K562 (cell line): ENCODE measurements at regions not wholly inside any gene's neighbourhood (a gene's known extent, or its start where the extent isn't known, plus 50 kb on each side); places are given as distances from the start of the nearest gene placed in this dataset.

Source experiments
- ATAC-seq: fragments of 200-7000 bp; cut with Tn5 transposase; 3 replicates; pipeline ENCODE4 v1.9.1; 2020; ENCODE audit warnings: moderate library complexity
- BruUV-seq: library from RNA; stranded (reverse); fragments of 400-500 nt; replicated peaks from 2 replicates; lab custom pipeline; 2021; lab: Mats Ljungman, UMichigan
- CTCF ChIA-PET: fragments of 300-600 bp; formaldehyde crosslinking; extraction: SDS; loops from one replicate; lab custom pipeline; 2021; ENCODE audit warnings: low intra/inter-chr PET ratio; lab: Yijun Ruan, JAX
- POLR2A ChIA-PET: fragments of 300-600, 350-650 bp; sonication (Branson Sonifier 250); formaldehyde crosslinking; extraction: SDS; loops from one replicate; lab custom pipeline; 2021; ENCODE audit warnings: antibody characterized with exemption, inconsistent platforms; lab: Yijun Ruan, JAX
- DNase-seq, 4 experiments: peaks; one replicate each; pipeline versions ENCODE4 v3.0.0 to v3.0.0-alpha.2; 2011 to 2018; ENCODE audit warnings: low spot score in 3 of 4, mixed read lengths in 3 of 4; ENCODE audit errors: extremely low read depth in 1 of 4
- FAIRE-seq: peaks from 2 replicates; lab custom pipeline; 2011; peaks lifted over from hg19 to GRCh38; lab: Jason Lieb, UNC
- H2AFZ ChIP-seq: 2 replicates; pipeline ENCODE4 v1.6.0; 2011; ENCODE audit warnings: low read depth, low read length, control low read depth, inconsistent platforms
- H3K27ac ChIP-seq: fragments of 200-600 bp; 3 replicates; pipeline ENCODE4 v1.8.0; 2011; ENCODE audit warnings: low read depth, mild to moderate bottlenecking, control low read depth, inconsistent platforms, low read length, moderate library complexity, mixed read lengths; ENCODE audit errors: extremely low read depth
- H3K27me3 ChIP-seq, 2 experiments: fragments of 300-600 bp in 1 of 2; 2 replicates in 1 of 2; 3 replicates in 1 of 2; pipeline versions ENCODE4 v1.6.0 to v1.8.0; 2011; ENCODE audit warnings: inconsistent platforms in 2 of 2, low read length in 2 of 2, mild to moderate bottlenecking in 1 of 2, mixed read lengths in 1 of 2, moderate library complexity in 1 of 2; ENCODE audit not compliant: control insufficient read depth in 2 of 2, insufficient read depth in 2 of 2
- H3K36me3 ChIP-seq: fragments of 300-600 bp; 3 replicates; pipeline ENCODE4 v1.8.0; 2011; ENCODE audit warnings: mild to moderate bottlenecking, low read length, inconsistent platforms; ENCODE audit not compliant: control insufficient read depth, insufficient read depth
- H3K4me1 ChIP-seq, 2 experiments: fragments of 200-600 bp in 1 of 2; replicated peaks in 1 of 2; 2 replicates in 1 of 2; 3 replicates in 1 of 2; pipeline versions ENCODE4 v1.5.1 to v1.8.0; 2011; ENCODE audit warnings: inconsistent platforms in 2 of 2, low read length in 2 of 2, mild to moderate bottlenecking in 1 of 2, mixed read lengths in 1 of 2, moderate library complexity in 1 of 2; ENCODE audit not compliant: control insufficient read depth in 2 of 2, insufficient read depth in 2 of 2
- H3K4me2 ChIP-seq: 2 replicates; pipeline ENCODE4 v1.6.1; 2011; ENCODE audit warnings: low read length, control low read depth, inconsistent platforms, mixed read lengths; ENCODE audit not compliant: insufficient read depth
- H3K4me3 ChIP-seq: fragments of 200-600 bp; sonication (generic), shearing (Covaris generic); 2 replicates; pipeline ENCODE4 v1.5.1; 2016; ENCODE audit warnings: control low read depth, inconsistent platforms
- H3K79me2 ChIP-seq: fragments of 200-600 bp; 3 replicates; pipeline ENCODE4 v1.8.0; 2011; ENCODE audit warnings: low read length, inconsistent platforms; ENCODE audit not compliant: control insufficient read depth, insufficient read depth
- H3K9ac ChIP-seq, 2 experiments: 2 replicates each; pipeline versions ENCODE4 v1.6.0 to v1.6.1; 2011; ENCODE audit warnings: low read depth in 2 of 2, low read length in 2 of 2, control low read depth in 1 of 2, inconsistent platforms in 1 of 2, mild to moderate bottlenecking in 1 of 2, mixed read lengths in 1 of 2; ENCODE audit not compliant: insufficient read depth in 1 of 2
- H3K9me1 ChIP-seq: one replicate; pipeline ENCODE4 v1.6.0; 2011; ENCODE audit warnings: inconsistent platforms, mild to moderate bottlenecking, low read length, moderate library complexity; ENCODE audit not compliant: control insufficient read depth, insufficient read depth
- H3K9me3 ChIP-seq: replicated peaks from 2 replicates; pipeline ENCODE4 v1.5.1; 2011; ENCODE audit warnings: low read depth, low read length, inconsistent platforms; ENCODE audit not compliant: control insufficient read depth, insufficient read depth
- H4K20me1 ChIP-seq: replicated peaks from 2 replicates; pipeline ENCODE4 v1.6.1; 2011; ENCODE audit warnings: low read length, inconsistent platforms, mixed read lengths; ENCODE audit not compliant: control insufficient read depth, insufficient read depth
- DMBX1 ChIP-seq: fragments of 250-450 bp; sonication (Bioruptor Pico); IDR thresholded peaks from 2 replicates; pipeline ENCODE4 v1.8.0; 2022; ENCODE audit warnings: inconsistent platforms, mild to moderate bottlenecking, moderate library complexity, borderline replicate concordance
- ELF4 ChIP-seq: fragments of 450-650 bp; formaldehyde crosslinking; IDR thresholded peaks from 2 replicates; pipeline ENCODE4 v1.4.0; 2022; ENCODE audit warnings: missing genetic modification characterization
- EP300 ChIP-seq: IDR thresholded peaks from 2 replicates; pipeline ENCODE4 v1.6.1; 2012; ENCODE audit warnings: low read length, improper control_type of control experiment
- FOXP1 ChIP-seq: sonication (generic); formaldehyde crosslinking; IDR thresholded peaks from 2 replicates; pipeline ENCODE4 v1.8.0; 2022; ENCODE audit warnings: mild to moderate bottlenecking, missing genetic modification reagents
- GATAD2A ChIP-seq: fragments of 450-650 bp; IDR thresholded peaks from 2 replicates; pipeline ENCODE4 v1.6.1; 2017
- OTX1 ChIP-seq: fragments of 450-650 bp; formaldehyde crosslinking; IDR thresholded peaks from 2 replicates; pipeline ENCODE4 v1.4.0; 2022; ENCODE audit warnings: mild to moderate bottlenecking
- TFAM ChIP-seq: fragments of 250-450 bp; sonication (Bioruptor Pico); conservative IDR thresholded peaks from 2 replicates; pipeline ENCODE4 v1.5.0; 2021; ENCODE audit warnings: mild to moderate bottlenecking, moderate library complexity
- ZC3H8 ChIP-seq: fragments of 450-650 bp; IDR thresholded peaks from 2 replicates; pipeline ENCODE4 v1.6.1; 2017
- ZNF75A ChIP-seq: fragments of 450-650 bp; formaldehyde crosslinking; IDR thresholded peaks from 2 replicates; pipeline ENCODE4 v1.4.0; 2020; ENCODE audit warnings: mild to moderate bottlenecking
- WGBS: fragments of 100-300 bp; shearing (Covaris generic); methylation state at CpG from one replicate; pipeline ENCODE4 v1.1.6; 2016; ENCODE audit warnings: low coverage, mixed read lengths; ENCODE audit not compliant: insufficient coverage; ENCODE audit errors: missing lambda C conversion rate; 5-methylcytosine and 5-hydroxymethylcytosine counted together
- in situ Hi-C: fragments of 300-500 bp; cut with MboI; formaldehyde crosslinking; loops from 4 replicates; pipeline ENCODE4 v1.15.0; 2018; ENCODE audit warnings: inconsistent platforms, mixed read lengths
- intact Hi-C: fragments of 100-400 bp; cut with micrococcal nuclease; formaldehyde crosslinking; loops from 2 replicates; pipeline ENCODE4 v1.14.2; 2022
- TF ChIP-seq, protein P1 (sequence below): fragments of 450-650 bp; IDR thresholded peaks from 2 replicates; pipeline ENCODE4 v1.6.1; 2016
- TF ChIP-seq, protein P2 (sequence below): IDR thresholded peaks from 2 replicates; pipeline ENCODE4 v1.6.1; 2014; ENCODE audit warnings: antibody characterized with exemption
- TF ChIP-seq, protein P3 (sequence below): sonication (generic); IDR thresholded peaks from 2 replicates; pipeline ENCODE4 v1.6.1; 2016
- TF ChIP-seq, protein P4 (sequence below): sonication (generic); formaldehyde crosslinking; IDR thresholded peaks from 2 replicates; pipeline ENCODE4 v1.8.0; 2022; ENCODE audit warnings: mild to moderate bottlenecking, missing genetic modification reagents
- TF ChIP-seq, protein P5 (sequence below): fragments of 250-450 bp; sonication (Bioruptor Pico); IDR thresholded peaks from 2 replicates; pipeline ENCODE4 v1.5.0; 2021; ENCODE audit warnings: mild to moderate bottlenecking, borderline replicate concordance
- TF ChIP-seq, protein P6 (sequence below): fragments of 450-650 bp; IDR thresholded peaks from one replicate; pipeline ENCODE4 v1.6.1; 2018; ENCODE audit warnings: mild to moderate bottlenecking, moderate library complexity; ENCODE audit not compliant: partially characterized antibody

DNA sequence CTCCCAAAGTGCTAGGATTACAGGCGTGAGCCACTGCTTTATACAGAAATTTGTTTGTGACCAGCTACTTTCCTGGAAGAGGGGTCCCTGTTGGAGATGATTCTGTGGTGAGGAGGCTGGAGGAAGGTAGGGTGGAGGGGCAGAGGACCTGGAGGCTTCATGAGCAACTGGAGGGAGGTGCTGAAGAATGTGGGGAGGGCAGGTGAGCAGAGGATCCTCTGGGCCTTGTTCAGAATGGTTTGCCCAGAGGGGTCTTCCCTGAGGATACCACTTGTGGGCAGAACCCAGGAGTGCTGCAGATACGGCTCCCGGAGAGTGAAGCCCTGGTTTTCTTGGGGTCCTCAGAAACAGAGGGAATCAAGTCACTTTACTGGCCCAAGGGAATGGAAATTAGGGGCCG lies 67.2 kb upstream of the WDR26 start:
- BruUV-seq, result no TSS peak
- WGBS, result 100% methylated on average over 4 of the region's 4 CpGs
- peaks cover 46 to 49% of the 10 kb centered on the region in 2 experiments for H3K4me1 ChIP-seq
- no peak overlapping the region for H3K27ac ChIP-seq
- H3K36me3 ChIP-seq, result no peaks in the 10 kb centered on the region
- H3K9me1 ChIP-seq, result no peaks in the 10 kb centered on the region
- no peak for ATAC-seq
- H2AFZ ChIP-seq, result peak overlapping the region; percentile 81; the same call in 1 of the 2 replicates
- FAIRE-seq, result no peak
- intact Hi-C loops, result loop anchor here (2.0 to 5.0 kb wide), 4 partner anchors 145 to 805 kb away; partner anchors contain the start of genes CNIH4 and NVL
- DNase-seq, result no peak
- in situ Hi-C loops, result no loop called here
- H3K4me2 ChIP-seq, result no peak overlapping the region
- peak overlapping the region in 1 of 2 experiments; percentile 9; a peak in 1 of 4 replicates for H3K9ac ChIP-seq
- POLR2A ChIA-PET, result interaction anchor here (0.6 kb wide), 1 partner anchor 13 kb away, joined by 3 read pairs; no protein-coding TSS in a partner anchor
- no peaks in the 10 kb centered on the region for H3K79me2 ChIP-seq
- H3K9me3 ChIP-seq, result peaks cover 2% of the 10 kb centered on the region; the same call in 1 of the 2 replicates
- H3K27me3 ChIP-seq, result no peaks in the 10 kb centered on the region
- no peaks in the 10 kb centered on the region for H4K20me1 ChIP-seq
- no peak overlapping the region for H3K4me3 ChIP-seq
- CTCF ChIA-PET, result interaction anchor here (0.6 kb wide), 1 partner anchor 20 kb away, joined by 3 read pairs; no protein-coding TSS in a partner anchor
- TF ChIP-seq, protein P1, sequence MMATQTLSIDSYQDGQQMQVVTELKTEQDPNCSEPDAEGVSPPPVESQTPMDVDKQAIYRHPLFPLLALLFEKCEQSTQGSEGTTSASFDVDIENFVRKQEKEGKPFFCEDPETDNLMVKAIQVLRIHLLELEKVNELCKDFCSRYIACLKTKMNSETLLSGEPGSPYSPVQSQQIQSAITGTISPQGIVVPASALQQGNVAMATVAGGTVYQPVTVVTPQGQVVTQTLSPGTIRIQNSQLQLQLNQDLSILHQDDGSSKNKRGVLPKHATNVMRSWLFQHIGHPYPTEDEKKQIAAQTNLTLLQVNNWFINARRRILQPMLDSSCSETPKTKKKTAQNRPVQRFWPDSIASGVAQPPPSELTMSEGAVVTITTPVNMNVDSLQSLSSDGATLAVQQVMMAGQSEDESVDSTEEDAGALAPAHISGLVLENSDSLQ, result no peak
- TF ChIP-seq, protein P2, sequence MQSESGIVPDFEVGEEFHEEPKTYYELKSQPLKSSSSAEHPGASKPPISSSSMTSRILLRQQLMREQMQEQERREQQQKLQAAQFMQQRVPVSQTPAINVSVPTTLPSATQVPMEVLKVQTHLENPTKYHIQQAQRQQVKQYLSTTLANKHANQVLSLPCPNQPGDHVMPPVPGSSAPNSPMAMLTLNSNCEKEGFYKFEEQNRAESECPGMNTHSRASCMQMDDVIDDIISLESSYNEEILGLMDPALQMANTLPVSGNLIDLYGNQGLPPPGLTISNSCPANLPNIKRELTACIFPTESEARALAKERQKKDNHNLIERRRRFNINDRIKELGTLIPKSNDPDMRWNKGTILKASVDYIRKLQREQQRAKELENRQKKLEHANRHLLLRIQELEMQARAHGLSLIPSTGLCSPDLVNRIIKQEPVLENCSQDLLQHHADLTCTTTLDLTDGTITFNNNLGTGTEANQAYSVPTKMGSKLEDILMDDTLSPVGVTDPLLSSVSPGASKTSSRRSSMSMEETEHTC, result no peak
- no peak for TF ChIP-seq EP300
- no peak for TF ChIP-seq GATAD2A
- TF ChIP-seq, protein P3, sequence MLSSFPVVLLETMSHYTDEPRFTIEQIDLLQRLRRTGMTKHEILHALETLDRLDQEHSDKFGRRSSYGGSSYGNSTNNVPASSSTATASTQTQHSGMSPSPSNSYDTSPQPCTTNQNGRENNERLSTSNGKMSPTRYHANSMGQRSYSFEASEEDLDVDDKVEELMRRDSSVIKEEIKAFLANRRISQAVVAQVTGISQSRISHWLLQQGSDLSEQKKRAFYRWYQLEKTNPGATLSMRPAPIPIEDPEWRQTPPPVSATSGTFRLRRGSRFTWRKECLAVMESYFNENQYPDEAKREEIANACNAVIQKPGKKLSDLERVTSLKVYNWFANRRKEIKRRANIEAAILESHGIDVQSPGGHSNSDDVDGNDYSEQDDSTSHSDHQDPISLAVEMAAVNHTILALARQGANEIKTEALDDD, result no peak
- no peak for TF ChIP-seq FOXP1 (CRISPR knock-in tag)
- TF ChIP-seq, protein P4, sequence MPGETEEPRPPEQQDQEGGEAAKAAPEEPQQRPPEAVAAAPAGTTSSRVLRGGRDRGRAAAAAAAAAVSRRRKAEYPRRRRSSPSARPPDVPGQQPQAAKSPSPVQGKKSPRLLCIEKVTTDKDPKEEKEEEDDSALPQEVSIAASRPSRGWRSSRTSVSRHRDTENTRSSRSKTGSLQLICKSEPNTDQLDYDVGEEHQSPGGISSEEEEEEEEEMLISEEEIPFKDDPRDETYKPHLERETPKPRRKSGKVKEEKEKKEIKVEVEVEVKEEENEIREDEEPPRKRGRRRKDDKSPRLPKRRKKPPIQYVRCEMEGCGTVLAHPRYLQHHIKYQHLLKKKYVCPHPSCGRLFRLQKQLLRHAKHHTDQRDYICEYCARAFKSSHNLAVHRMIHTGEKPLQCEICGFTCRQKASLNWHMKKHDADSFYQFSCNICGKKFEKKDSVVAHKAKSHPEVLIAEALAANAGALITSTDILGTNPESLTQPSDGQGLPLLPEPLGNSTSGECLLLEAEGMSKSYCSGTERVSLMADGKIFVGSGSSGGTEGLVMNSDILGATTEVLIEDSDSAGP, result no peak
- no peak for TF ChIP-seq ZNF75A (CRISPR knock-in tag)
- TF ChIP-seq, protein P5, sequence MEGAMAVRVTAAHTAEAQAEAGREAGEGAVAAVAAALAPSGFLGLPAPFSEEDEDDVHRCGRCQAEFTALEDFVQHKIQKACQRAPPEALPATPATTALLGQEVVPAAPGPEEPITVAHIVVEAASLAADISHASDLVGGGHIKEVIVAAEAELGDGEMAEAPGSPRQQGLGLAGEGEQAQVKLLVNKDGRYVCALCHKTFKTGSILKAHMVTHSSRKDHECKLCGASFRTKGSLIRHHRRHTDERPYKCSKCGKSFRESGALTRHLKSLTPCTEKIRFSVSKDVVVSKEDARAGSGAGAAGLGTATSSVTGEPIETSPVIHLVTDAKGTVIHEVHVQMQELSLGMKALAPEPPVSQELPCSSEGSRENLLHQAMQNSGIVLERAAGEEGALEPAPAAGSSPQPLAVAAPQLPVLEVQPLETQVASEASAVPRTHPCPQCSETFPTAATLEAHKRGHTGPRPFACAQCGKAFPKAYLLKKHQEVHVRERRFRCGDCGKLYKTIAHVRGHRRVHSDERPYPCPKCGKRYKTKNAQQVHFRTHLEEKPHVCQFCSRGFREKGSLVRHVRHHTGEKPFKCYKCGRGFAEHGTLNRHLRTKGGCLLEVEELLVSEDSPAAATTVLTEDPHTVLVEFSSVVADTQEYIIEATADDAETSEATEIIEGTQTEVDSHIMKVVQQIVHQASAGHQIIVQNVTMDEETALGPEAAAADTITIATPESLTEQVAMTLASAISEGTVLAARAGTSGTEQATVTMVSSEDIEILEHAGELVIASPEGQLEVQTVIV (CRISPR knock-in tag), result no peak
- TF ChIP-seq TFAM (CRISPR knock-in tag), result no peak
- TF ChIP-seq, protein P6, sequence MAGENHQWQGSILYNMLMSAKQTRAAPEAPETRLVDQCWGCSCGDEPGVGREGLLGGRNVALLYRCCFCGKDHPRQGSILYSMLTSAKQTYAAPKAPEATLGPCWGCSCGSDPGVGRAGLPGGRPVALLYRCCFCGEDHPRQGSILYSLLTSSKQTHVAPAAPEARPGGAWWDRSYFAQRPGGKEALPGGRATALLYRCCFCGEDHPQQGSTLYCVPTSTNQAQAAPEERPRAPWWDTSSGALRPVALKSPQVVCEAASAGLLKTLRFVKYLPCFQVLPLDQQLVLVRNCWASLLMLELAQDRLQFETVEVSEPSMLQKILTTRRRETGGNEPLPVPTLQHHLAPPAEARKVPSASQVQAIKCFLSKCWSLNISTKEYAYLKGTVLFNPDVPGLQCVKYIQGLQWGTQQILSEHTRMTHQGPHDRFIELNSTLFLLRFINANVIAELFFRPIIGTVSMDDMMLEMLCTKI, result no peak
- no peak for TF ChIP-seq ZC3H8
- no peak for TF ChIP-seq DMBX1 (CRISPR knock-in tag)
- TF ChIP-seq OTX1 (CRISPR knock-in tag), result no peak
- TF ChIP-seq ELF4 (CRISPR knock-in tag), result no peak
